ENCODE measurements at regions not wholly inside any gene's neighbourhood (a gene's known extent, or its start where the extent isn't known, plus 50 kb on each side); places are given as distances from the start of the nearest gene placed in this dataset.

GRCh38 chr2:201971531-201972228, 62.0 kb upstream of the FZD7 start:
- no peak for TF ChIP-seq CTCF (conservative IDR thresholded peaks at IDR 0.05 in 1 of 2, IDR thresholded peaks at IDR 0.05 in 1 of 2; ENCODE audit: low read depth in 1 of 2, low read length in 2 of 2)
- no peak for TF ChIP-seq EZH2 (IDR thresholded peaks at IDR 0.05; ENCODE audit: low read length, missing control alignments)
